HG03354 (cell line): ENCODE measurements at regions not wholly inside any gene's neighbourhood (a gene's known extent, or its start where the extent isn't known, plus 50 kb on each side); places are given as distances from the start of the nearest gene placed in this dataset.

Source experiments
- ATAC-seq: cut with Tn5 transposase; IDR thresholded peaks from one replicate; pipeline ENCODE4 v1.9.1; 2021; ENCODE audit warnings: mild to moderate bottlenecking; ENCODE audit not compliant: unreplicated experiment, poor library complexity, severe bottlenecking

- no peak for ATAC-seq
Observed at GRCh38 chr3:78129707-78130106, 1089.8 kb downstream of the ROBO2 start.

- no peak for ATAC-seq
Observed at GRCh38 chr3:78130741-78131290, 1090.9 kb downstream of the ROBO2 start.

GRCh38 chr3:78134496-78134895 is 1094.6 kb downstream of the ROBO2 start:
- ATAC-seq, result no peak

- no peak for ATAC-seq
Observed at GRCh38 chr3:78139166-78139565, 1099.3 kb downstream of the ROBO2 start.

- ATAC-seq, result no peak
Observed at GRCh38 chr3:78140274-78140673, 1100.4 kb downstream of the ROBO2 start.

GRCh38 chr3:78140866-78141265 is 1101.0 kb downstream of the ROBO2 start:
- no peak for ATAC-seq

GRCh38 chr3:78141269-78141668 is 1101.4 kb downstream of the ROBO2 start:
- ATAC-seq, result no peak

GRCh38 chr3:78143000-78143399 is 1103.1 kb downstream of the ROBO2 start:
- ATAC-seq, result no peak

- ATAC-seq, result no peak
Observed at GRCh38 chr3:78148986-78149717, 1109.3 kb downstream of the ROBO2 start.

- no peak for ATAC-seq
Observed at GRCh38 chr3:78153973-78154372, 1114.1 kb downstream of the ROBO2 start.

GRCh38 chr3:78154521-78155186 is 1114.8 kb downstream of the ROBO2 start:
- no peak for ATAC-seq

- ATAC-seq, result no peak
Observed at GRCh38 chr3:78161736-78162135, 1121.8 kb downstream of the ROBO2 start.

GRCh38 chr3:78163379-78163778 is 1123.5 kb downstream of the ROBO2 start:
- ATAC-seq, result no peak

- ATAC-seq, result no peak
Observed at GRCh38 chr3:78165876-78166275, 1126.0 kb downstream of the ROBO2 start.

- no peak for ATAC-seq
Observed at GRCh38 chr3:78174821-78175220, 1134.9 kb downstream of the ROBO2 start.

- no peak for ATAC-seq
Observed at GRCh38 chr3:78176869-78177268, 1137.0 kb downstream of the ROBO2 start.

- ATAC-seq, result no peak
Observed at GRCh38 chr3:78177780-78178179, 1137.9 kb downstream of the ROBO2 start.

- ATAC-seq, result no peak
Observed at GRCh38 chr3:78178209-78178608, 1138.3 kb downstream of the ROBO2 start.

- ATAC-seq, result no peak
Observed at GRCh38 chr3:78178740-78179363, 1139.0 kb downstream of the ROBO2 start.

- no peak for ATAC-seq
Observed at GRCh38 chr3:78183906-78184599, 1144.2 kb downstream of the ROBO2 start.
